Body of pancreas (tissue), 4 donors: ENCODE measurements at regions not wholly inside any gene's neighbourhood (a gene's known extent, or its start where the extent isn't known, plus 50 kb on each side); places are given as distances from the start of the nearest gene placed in this dataset.

Experiments used
- POLR2A ChIP-seq, 3 donors: fragments of 450-650 bp; IDR thresholded peaks; one replicate each; pipeline ENCODE4 v1.6.1; 2016; ENCODE audit warnings: antibody characterized with exemption in 3 of 3, mild to moderate bottlenecking in 2 of 3
- TF ChIP-seq, protein P1 (sequence below), 7 experiments: fragments of 450-650 bp in 4 of 7; fragments of 200-600 bp in 3 of 7; sonication (generic) in 3 of 7; IDR thresholded peaks; one replicate each; pipeline ENCODE4 v1.5.1; 2016 to 2019; ENCODE audit warnings: antibody characterized with exemption in 7 of 7

DNA sequence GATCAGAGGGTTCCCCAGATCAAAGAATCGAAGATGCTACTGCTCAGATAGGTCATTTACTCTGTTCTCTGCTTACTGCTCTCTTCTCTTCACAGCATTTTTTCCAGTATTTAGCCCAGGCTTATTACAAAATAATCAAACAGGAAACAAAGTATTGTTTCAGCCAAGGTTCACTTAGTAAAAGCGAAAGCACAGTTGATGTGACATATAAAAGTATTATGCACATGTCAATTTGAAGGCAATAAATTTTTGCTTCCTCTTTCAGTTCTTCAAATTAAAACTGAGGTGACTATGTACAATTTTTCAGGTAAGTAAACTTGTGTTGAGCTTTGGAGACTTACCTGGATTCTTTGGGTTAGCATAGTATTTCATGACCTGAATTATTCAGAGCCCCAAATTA is 262.8 kb upstream of the CHST9 start:
- TF ChIP-seq, protein P1, sequence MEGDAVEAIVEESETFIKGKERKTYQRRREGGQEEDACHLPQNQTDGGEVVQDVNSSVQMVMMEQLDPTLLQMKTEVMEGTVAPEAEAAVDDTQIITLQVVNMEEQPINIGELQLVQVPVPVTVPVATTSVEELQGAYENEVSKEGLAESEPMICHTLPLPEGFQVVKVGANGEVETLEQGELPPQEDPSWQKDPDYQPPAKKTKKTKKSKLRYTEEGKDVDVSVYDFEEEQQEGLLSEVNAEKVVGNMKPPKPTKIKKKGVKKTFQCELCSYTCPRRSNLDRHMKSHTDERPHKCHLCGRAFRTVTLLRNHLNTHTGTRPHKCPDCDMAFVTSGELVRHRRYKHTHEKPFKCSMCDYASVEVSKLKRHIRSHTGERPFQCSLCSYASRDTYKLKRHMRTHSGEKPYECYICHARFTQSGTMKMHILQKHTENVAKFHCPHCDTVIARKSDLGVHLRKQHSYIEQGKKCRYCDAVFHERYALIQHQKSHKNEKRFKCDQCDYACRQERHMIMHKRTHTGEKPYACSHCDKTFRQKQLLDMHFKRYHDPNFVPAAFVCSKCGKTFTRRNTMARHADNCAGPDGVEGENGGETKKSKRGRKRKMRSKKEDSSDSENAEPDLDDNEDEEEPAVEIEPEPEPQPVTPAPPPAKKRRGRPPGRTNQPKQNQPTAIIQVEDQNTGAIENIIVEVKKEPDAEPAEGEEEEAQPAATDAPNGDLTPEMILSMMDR (IDR thresholded peaks at IDR 0.05): no peak
- no peak for TF ChIP-seq POLR2A (IDR thresholded peaks at IDR 0.05)
